OCI-LY1 (cell line): ENCODE measurements at regions not wholly inside any gene's neighbourhood (a gene's known extent, or its start where the extent isn't known, plus 50 kb on each side); places are given as distances from the start of the nearest gene placed in this dataset.

Experiments used
- EZH2 ChIP-seq: fragments of 200-600 bp; sonication (generic), shearing (Covaris generic); IDR thresholded peaks from 2 replicates; pipeline ENCODE4 v1.8.0; 2017; ENCODE audit warnings: borderline replicate concordance, mixed run types, mild to moderate bottlenecking, antibody characterized with exemption, low read length, moderate library complexity, mixed read lengths
- TF ChIP-seq, protein P1 (sequence below): fragments of 200-600 bp; sonication (generic), shearing (Covaris generic); IDR thresholded peaks from 2 replicates; pipeline ENCODE4 v1.5.1; 2017; ENCODE audit warnings: mild to moderate bottlenecking, antibody characterized with exemption, low read length, moderate library complexity, mixed read lengths

DNA sequence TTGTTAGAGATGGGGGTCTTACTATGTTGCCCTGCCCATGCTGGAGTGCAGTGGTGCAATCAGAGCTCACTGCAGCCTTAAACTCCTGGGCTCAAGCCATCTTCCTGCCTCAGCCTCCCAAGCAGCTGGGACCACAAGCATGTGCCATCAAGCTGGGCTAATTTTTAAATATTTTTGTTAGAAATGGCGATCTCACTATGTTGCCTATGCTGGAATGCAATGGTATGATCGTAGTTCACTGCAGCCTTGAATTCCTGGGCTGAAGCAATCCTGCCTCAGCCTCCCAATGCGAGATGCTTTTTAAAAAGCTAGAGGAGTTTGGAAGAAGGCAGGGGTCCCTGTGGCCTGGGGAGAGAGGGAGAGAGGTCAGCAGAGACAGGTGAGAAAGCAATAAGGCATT is 600.1 kb upstream of the AUTS2 start:
- TF ChIP-seq, protein P1, sequence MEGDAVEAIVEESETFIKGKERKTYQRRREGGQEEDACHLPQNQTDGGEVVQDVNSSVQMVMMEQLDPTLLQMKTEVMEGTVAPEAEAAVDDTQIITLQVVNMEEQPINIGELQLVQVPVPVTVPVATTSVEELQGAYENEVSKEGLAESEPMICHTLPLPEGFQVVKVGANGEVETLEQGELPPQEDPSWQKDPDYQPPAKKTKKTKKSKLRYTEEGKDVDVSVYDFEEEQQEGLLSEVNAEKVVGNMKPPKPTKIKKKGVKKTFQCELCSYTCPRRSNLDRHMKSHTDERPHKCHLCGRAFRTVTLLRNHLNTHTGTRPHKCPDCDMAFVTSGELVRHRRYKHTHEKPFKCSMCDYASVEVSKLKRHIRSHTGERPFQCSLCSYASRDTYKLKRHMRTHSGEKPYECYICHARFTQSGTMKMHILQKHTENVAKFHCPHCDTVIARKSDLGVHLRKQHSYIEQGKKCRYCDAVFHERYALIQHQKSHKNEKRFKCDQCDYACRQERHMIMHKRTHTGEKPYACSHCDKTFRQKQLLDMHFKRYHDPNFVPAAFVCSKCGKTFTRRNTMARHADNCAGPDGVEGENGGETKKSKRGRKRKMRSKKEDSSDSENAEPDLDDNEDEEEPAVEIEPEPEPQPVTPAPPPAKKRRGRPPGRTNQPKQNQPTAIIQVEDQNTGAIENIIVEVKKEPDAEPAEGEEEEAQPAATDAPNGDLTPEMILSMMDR, result no peak
- no peak for TF ChIP-seq EZH2
